ENCODE measurements at regions not wholly inside any gene's neighbourhood (a gene's known extent, or its start where the extent isn't known, plus 50 kb on each side); places are given as distances from the start of the nearest gene placed in this dataset.

DNA sequence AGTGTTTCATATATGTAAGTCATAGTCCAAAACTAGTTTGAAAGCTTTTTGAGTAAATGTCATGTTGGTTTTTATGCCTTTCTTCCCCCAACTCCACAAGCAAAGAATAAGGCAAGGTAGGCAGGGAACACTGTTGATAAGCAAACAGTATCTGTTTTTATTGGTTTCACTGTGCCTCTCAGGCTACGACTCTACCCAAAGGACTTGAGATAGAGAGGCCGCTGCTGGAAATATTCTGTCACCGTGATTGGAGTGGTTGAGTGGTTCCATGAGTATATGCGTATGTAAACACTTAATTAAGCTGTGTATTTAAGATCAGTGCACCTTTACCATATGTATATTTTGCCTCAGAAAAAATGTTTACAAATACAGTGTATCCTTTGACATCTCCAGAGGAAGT is 138.1 kb upstream of the KIF26B start:
- TF ChIP-seq, protein P1, sequence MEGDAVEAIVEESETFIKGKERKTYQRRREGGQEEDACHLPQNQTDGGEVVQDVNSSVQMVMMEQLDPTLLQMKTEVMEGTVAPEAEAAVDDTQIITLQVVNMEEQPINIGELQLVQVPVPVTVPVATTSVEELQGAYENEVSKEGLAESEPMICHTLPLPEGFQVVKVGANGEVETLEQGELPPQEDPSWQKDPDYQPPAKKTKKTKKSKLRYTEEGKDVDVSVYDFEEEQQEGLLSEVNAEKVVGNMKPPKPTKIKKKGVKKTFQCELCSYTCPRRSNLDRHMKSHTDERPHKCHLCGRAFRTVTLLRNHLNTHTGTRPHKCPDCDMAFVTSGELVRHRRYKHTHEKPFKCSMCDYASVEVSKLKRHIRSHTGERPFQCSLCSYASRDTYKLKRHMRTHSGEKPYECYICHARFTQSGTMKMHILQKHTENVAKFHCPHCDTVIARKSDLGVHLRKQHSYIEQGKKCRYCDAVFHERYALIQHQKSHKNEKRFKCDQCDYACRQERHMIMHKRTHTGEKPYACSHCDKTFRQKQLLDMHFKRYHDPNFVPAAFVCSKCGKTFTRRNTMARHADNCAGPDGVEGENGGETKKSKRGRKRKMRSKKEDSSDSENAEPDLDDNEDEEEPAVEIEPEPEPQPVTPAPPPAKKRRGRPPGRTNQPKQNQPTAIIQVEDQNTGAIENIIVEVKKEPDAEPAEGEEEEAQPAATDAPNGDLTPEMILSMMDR (IDR thresholded peaks at IDR 0.05): no peak
- no peak for TF ChIP-seq EP300 (IDR thresholded peaks at IDR 0.05)

Measured in stomach (tissue), 4 donors.